ENCODE measurements at regions not wholly inside any gene's neighbourhood (a gene's known extent, or its start where the extent isn't known, plus 50 kb on each side); places are given as distances from the start of the nearest gene placed in this dataset.

DNA sequence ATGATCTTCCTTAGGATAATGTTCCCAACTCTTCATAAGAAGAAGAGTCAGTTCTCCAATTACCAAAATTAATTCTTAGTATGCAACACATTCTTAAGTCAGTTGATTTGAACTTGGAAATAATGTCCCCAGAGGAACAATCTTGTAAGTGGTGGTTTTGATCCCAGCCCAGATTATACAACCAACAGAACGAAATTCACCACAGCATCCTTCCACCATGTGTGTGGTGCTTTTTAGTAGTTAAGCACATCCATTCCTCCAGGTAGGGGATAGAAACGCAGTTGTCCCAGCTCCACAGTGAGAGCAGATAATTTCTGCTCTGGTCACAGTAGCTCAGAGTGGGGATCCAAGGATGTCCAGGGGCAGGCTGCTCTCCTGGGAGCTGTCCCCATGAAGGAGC, 161.7 kb upstream of the SLC39A10 start:
- DNase-seq = no peak

DNA sequence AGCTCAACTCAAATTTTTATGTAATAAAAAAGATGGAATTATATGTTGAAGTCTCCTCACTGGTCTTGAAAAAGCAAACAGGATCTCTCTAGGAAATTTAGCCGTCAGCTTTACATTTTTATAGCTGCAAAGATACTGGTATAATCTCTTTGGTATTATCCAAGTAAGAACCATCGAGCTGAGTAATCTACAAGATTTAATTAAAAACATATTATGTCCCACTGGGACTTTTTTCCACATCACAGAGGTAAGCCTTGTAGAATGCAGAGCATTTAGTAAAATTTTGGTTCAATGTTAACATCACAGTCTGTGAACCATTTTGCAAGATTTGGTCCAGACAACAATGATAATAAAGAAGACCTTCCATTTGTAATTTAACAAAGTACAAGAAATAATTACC, 162.6 kb upstream of the SLC39A10 start:
- DNase-seq = no peak

- no peak for DNase-seq
These were observed 163.6 kb upstream of the SLC39A10 start for GRCh38 chr2:195493416-195493815.

GRCh38 chr2:195490319-195490718, 166.7 kb upstream of the SLC39A10 start:
- no peak for DNase-seq

DNA sequence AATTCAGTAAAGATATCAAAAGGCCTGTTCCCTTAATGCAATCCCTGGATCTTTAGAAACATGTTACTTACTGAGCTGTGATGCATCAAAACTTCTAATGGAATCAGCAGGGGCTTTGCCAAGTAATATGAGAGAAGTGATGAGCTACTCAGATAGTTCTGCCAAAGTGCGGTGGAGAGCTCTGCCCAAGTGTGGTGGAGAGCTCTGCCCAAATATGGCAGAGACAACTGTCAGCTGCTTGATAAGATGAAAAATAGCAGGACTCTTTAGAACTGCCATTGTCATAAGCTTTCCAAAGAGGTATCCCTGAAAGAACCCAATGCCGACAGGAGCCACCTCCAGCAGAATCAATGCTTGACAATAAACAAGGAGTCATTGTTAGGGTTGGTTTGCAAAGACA, 167.9 kb upstream of the SLC39A10 start:
- DNase-seq = no peak

DNA sequence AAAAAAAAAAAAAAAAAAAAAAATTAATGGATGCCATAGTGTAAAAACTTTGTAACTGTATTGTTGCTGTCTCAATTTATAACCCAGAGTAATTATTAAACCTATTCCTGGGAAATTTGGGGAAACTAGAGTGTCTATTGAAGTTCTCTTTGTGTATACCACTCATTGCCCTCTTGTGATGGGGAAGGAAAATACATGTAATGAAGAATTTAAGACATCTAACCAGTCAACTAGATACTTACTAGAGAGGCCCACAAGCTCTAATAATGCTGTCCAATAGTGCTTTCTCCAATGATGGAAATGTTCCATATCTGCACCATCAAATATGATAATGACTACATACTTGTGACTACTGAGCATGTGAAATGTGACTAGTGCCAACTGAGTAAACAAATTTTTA, 168.5 kb upstream of the SLC39A10 start:
- DNase-seq = no peak

- DNase-seq = no peak
These were observed 169.9 kb upstream of the SLC39A10 start for GRCh38 chr2:195486987-195487644.

DNA sequence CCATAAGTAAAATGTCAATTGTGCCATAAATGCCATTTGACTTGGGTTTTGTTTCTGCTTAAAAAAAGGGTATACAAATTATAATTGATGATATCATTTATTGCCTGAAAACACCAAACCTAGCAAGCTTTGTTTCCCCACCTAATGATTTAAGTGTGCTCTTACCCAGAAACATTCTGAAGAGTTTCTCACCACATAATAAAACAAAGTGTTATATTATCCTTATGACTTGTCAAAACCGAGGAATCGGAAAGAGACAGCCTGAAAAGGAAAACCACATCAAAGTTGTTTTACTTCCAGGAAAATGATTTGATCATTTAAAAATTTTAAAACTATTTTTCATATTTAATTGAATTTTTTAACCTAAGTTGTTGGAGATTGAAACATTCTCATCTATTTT, 170.5 kb upstream of the SLC39A10 start:
- DNase-seq = no peak

DNA sequence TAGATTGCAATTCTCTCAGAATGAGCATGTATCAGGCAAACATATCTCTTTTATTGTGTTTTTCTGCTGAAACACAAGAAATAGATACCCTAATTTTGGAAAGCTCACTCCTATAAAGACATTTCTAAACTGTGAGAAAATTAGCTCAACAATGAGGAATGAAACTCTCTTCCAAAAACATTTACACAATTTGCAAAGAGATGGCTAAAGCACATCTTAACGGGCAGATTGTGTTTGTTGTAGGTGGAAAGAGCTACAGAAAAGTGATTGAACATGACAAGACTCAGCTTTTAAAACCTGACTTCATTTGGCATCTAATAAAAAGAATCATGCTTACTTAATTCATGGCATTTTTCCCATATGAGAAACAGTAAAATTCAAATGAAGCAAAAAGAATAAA, 175.0 kb upstream of the SLC39A10 start:
- no peak for DNase-seq

DNA sequence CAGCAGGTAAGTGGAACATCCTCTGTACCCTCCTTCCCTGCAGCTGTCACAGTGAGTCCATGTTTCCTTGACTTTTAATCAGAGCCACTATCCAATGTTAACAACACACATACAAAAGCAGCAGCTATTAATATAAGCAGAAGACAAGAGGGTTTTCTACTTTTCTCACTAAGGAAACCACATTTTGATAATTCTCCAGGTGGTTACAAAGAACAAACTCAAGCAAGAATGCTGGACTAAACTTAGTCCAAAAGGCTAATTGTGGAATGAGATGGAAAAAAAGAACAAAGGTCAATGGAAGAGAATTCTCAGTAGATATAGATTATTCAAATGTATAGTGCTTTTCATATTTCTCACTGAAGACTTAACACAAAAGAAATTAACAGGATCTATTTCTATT, 176.9 kb upstream of the SLC39A10 start:
- DNase-seq = no peak

GRCh38 chr2:195479407-195479806, 177.6 kb upstream of the SLC39A10 start:
- no peak for DNase-seq

- no peak for DNase-seq
These were observed 179.0 kb upstream of the SLC39A10 start for GRCh38 chr2:195477996-195478382.

DNA sequence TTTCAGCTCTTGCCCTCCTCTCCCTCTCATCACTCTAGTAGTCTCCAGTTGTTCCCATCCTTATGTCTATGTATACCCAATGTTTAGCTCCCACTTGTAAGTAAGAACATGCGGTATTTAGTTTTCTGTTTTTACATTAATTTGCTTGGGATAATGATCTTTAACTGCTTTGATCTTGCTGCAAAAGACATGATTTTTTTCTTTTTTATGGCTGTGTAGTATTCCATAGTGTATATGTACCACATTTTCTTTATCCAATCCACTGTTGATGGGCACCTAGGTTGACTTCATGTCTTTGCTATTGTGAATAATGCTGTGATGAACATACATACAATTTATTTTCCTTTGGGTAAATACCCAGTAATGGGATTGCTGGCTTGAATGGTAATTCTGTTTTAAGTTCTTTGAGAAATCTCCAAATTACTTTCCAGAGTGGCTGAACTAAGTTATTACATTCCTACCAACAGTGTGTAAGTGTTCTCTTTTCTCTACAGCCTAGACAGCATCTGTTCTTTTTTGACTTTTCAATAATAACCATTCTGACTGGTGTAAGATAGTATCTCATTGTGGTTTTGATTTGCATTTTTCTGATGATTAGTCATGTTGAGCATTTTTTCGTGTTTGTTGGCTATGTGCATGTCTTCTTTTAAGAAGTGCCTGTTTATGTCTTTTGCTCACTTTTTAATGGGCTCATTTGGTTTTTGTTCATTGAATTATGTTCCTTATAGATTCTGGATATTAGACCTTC, 179.6 kb upstream of the SLC39A10 start:
- DNase-seq = no peak

DNA sequence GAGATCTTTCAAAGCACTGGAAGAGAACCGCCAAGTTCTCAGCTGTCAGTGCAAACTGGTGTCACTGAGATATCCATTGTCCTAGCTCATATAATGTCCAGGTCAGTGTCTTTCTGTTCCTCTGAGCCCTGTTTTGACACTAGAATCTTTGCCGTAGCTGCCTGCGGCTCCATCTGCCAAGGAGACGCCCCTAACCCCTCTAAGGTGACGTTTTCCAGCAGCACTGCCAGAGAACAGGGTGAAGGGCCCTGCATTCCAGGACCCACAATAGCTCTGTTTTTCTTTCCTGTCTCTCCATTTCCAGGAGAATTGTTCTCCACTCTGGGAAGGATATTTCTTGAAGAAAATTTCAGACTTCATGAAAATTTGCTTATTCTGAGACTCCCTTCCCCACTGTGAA, 181.7 kb upstream of the SLC39A10 start:
- no peak for DNase-seq

DNA sequence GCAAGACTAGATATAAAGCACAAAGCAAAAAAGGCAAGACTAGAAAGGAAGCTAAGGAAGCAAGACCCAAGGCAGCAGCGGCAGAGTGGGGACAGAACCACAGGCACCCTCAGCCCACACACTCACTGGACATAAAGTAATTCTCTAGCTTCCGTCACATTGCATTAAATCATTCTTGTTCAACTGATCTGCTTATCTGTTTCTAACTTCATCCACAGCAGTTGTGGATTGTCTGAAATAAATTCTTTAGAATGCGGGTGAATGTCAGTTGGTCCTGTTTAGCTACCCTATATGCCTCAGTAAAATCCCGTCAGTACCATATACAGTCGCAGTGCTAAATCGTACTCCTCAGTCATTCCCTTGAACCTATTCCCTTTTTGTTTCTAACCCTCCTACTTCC, 183.2 kb upstream of the SLC39A10 start:
- no peak for DNase-seq

DNA sequence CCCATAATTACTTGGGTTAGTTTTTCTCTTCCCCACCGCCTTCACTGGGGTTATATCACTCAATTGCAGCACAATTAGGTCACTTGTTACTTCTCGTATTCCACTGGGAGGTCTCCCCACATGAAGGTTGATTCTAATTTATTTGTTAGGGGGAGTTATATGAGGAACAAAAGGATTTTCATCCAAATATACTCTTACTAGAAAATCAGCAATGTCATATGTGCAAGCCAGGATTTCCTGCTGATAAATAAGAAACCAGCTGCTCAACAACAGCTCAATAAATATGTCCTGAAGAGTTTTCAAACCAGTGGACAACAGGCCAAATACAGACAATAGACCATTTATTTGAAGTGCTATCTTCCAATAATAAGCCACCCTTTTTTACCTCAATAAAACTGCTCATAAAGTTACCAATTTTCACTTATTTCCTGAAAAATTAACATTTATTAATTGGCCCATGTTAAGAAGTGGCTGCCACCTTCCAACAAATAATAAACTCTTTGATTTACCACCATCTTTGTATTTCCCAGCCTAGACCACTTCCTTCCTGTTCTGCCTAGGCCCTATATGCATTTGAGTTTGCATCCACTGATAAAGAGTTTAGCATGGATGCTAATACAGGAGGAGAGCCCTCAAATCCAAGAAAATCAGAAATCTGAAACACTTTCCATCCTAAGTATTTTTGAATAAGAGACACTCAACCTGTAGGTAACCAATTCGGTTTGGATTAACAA, 184.4 kb upstream of the SLC39A10 start:
- DNase-seq = no peak

DNA sequence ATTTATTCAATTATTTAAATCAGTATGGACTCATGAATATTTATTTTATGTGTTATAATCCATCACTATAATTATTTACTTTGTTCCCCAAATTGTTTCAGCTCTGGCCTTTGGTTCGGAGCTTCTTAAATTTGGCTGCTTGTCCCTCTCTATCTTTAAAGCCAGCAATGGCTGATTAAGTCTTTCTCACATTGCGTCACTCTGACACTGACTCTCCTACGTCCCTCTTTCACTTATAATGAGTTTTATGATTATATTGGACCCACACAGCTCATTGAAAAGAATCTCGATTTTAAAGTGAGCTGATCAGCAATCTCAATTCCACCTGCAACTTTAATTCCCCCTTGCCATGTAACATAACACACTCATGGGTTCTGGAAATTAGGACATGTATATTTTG, 185.2 kb upstream of the SLC39A10 start:
- DNase-seq = no peak

DNA sequence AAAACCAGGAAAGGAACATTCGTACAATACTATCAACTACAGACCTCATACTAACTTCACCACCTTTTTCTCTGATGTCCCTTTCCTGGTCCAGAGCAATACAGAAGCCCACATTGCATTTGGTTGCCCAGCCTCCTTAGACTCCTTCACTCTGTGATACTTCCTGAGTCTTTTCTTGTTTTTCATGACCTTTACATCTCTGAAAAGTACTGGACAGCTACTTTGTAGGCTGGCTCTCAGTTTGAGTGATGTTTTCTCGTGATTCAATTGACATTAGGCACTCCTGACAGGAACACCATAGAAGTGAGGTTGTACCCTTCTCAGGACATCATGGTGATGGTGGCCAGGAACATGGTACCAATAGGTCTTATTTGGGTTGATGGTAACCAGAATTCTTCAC, 185.9 kb upstream of the SLC39A10 start:
- no peak for DNase-seq

GRCh38 chr2:195470622-195471021, 186.4 kb upstream of the SLC39A10 start:
- DNase-seq = no peak

DNA sequence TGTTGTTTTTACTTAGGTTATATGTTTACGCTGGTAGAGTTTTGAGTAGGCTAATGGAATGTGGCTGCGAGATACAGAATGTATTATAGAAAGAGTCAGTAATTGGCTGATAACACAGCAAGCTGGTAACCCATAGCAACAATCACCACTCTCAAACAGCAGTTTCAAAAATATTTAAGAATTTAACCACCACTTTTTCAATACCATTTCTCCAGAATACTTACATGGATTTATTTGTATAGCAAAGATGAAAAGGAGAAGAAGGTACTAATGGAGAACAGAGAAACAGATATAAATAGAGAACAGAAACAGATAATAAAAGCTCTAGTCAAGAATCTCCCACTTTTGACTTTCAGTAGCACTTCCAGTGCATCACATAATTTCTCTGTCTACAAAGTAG, 188.3 kb upstream of the SLC39A10 start:
- DNase-seq = no peak

- no peak for DNase-seq
These were observed 190.6 kb upstream of the SLC39A10 start for GRCh38 chr2:195466427-195466826.

DNA sequence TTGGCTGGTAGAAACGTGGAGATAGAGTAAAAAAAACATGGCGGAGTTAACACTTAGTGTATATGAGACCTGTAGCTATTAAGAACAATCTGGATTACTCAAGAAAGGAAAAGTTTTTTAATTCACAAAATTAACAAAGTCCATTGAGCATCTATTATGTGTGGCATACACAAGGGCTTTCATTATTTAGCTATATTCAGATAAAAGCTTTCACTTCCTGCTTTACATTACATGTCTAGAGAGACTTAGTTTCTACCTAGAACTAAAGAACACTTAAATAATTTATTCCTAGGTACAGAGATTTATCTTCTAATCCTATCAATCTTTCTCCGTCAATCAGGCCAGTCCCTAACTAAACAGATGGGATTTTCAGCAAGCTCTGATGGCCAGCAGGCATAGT, 196.0 kb upstream of the SLC39A10 start:
- DNase-seq = no peak

- no peak for DNase-seq
These were observed 198.1 kb upstream of the SLC39A10 start for GRCh38 chr2:195458936-195459335.

DNA sequence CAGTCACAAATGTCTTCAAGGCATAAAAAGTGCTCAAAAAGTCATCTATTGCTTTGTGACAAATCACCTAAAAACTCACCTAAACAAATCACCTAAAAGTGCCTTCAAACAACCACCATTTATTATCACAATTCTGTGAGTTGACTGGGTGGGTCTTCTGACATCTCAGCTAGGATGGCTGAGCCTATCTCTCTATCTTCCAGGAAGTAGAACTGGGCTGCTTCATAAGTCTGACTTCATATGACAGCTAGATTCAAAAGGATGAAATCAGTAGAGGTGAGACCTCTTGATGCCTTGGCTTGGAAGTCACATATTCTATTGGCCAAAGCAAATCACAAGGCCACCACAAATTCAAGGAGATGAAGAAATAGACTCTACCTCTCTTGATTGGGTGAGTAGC, 199.2 kb upstream of the SLC39A10 start:
- no peak for DNase-seq

All from NCI-H187 (cell line).